IMR-90 (cell line): ENCODE measurements at regions not wholly inside any gene's neighbourhood (a gene's known extent, or its start where the extent isn't known, plus 50 kb on each side); places are given as distances from the start of the nearest gene placed in this dataset.

ENCODE experiments used
- ATAC-seq: fragments of 200-7000 bp; cut with Tn5 transposase; 2 replicates; pipeline ENCODE4 v1.9.1; 2020; ENCODE audit warnings: low read depth, mild to moderate bottlenecking, moderate library complexity
- BruUV-seq: library from RNA; stranded (reverse); fragments of 400-500 nt; replicated peaks from 2 replicates; lab custom pipeline; 2021; lab: Mats Ljungman, UMichigan
- CTCF ChIA-PET: fragments of 300-600 bp; formaldehyde crosslinking; extraction: SDS; loops from one replicate; lab custom pipeline; 2021; ENCODE audit warnings: antibody characterized with exemption; lab: Yijun Ruan, JAX
- POLR2A ChIA-PET: fragments of 300-600 bp; sonication (Branson Sonifier 250); formaldehyde crosslinking; loops from one replicate; lab custom pipeline; 2022; ENCODE audit warnings: antibody characterized with exemption; ENCODE audit not compliant: unreplicated experiment; lab: Charles Lee
- DNase-seq: peaks from one replicate; pipeline ENCODE4 v3.0.0; 2013
- H2AFZ ChIP-seq: replicated peaks from 2 replicates; pipeline ENCODE3; 2013; ENCODE audit warnings: low read length, mild to moderate bottlenecking; ENCODE audit not compliant: poor library complexity
- H2AK5ac ChIP-seq: 2 replicates; pipeline ENCODE4 v1.6.1; 2013; ENCODE audit warnings: low read depth, low read length, inconsistent platforms
- H2AK9ac ChIP-seq: replicated peaks from 2 replicates; pipeline ENCODE3; 2013; ENCODE audit warnings: mild to moderate bottlenecking, low read depth, low read length, moderate library complexity; ENCODE audit not compliant: poor library complexity
- H2BK120ac ChIP-seq: 2 replicates; pipeline ENCODE4 v1.6.1; 2013; ENCODE audit warnings: low read depth, low read length, inconsistent platforms
- H2BK15ac ChIP-seq: 3 replicates; pipeline ENCODE4 v1.6.1; 2013; ENCODE audit warnings: low read depth, low read length, inconsistent platforms
- H2BK20ac ChIP-seq: 2 replicates; pipeline ENCODE4 v1.6.1; 2013; ENCODE audit warnings: low read depth, mild to moderate bottlenecking, inconsistent platforms, low read length, moderate library complexity
- H2BK5ac ChIP-seq: 2 replicates; pipeline ENCODE4 v1.6.1; 2013; ENCODE audit warnings: mild to moderate bottlenecking, low read depth, low read length, inconsistent platforms; ENCODE audit not compliant: poor library complexity, severe bottlenecking
- H3K14ac ChIP-seq: replicated peaks from 2 replicates; pipeline ENCODE4 v1.6.1; 2013; ENCODE audit warnings: low read depth, low read length, inconsistent platforms
- H3K18ac ChIP-seq: 2 replicates; pipeline ENCODE4 v1.6.1; 2013; ENCODE audit warnings: low read depth, low read length, control low read depth
- H3K23ac ChIP-seq: 2 replicates; pipeline ENCODE4 v1.6.1; 2013; ENCODE audit warnings: low read depth, low read length, inconsistent platforms
- H3K27ac ChIP-seq: 2 replicates; pipeline ENCODE4 v1.5.1; 2013; ENCODE audit warnings: mild to moderate bottlenecking, control low read depth, low read length; ENCODE audit not compliant: insufficient read depth
- H3K27me3 ChIP-seq: 2 replicates; pipeline ENCODE4 v1.6.1; 2013; ENCODE audit warnings: low read length; ENCODE audit not compliant: control insufficient read depth, insufficient read depth
- H3K36me3 ChIP-seq: 2 replicates; pipeline ENCODE4 v1.6.1; 2013; ENCODE audit warnings: low read length, mixed read lengths; ENCODE audit not compliant: control insufficient read depth, insufficient read depth
- H3K4ac ChIP-seq: 2 replicates; pipeline ENCODE4 v1.6.1; 2013; ENCODE audit warnings: low read depth, low read length, inconsistent platforms
- H3K4me1 ChIP-seq: 2 replicates; pipeline ENCODE4 v1.6.1; 2013; ENCODE audit warnings: low read length, mixed read lengths; ENCODE audit not compliant: control insufficient read depth, insufficient read depth
- H3K4me2 ChIP-seq: 2 replicates; pipeline ENCODE4 v1.6.1; 2013; ENCODE audit warnings: low read depth, mild to moderate bottlenecking, control low read depth, low read length, moderate library complexity
- H3K4me3 ChIP-seq: 2 replicates; pipeline ENCODE4 v1.5.1; 2013; ENCODE audit warnings: low read depth, mild to moderate bottlenecking, control low read depth, low read length, moderate library complexity; ENCODE audit not compliant: insufficient read depth
- H3K56ac ChIP-seq: 2 replicates; pipeline ENCODE4 v1.6.1; 2013; ENCODE audit warnings: low read length, inconsistent platforms; ENCODE audit not compliant: insufficient read depth; ENCODE audit errors: extremely low read depth
- H3K79me1 ChIP-seq, 2 experiments: 2 replicates each; pipeline ENCODE4 v1.6.1; 2013; ENCODE audit warnings: low read length in 2 of 2, inconsistent platforms in 1 of 2, low read depth in 1 of 2
- H3K9ac ChIP-seq: 2 replicates; pipeline ENCODE4 v1.6.1; 2013; ENCODE audit warnings: low read depth, low read length, control low read depth
- H3K9me1 ChIP-seq: 2 replicates; pipeline ENCODE4 v1.6.1; 2013; ENCODE audit warnings: low read length, inconsistent platforms; ENCODE audit not compliant: insufficient read depth
- H3K9me3 ChIP-seq: 2 replicates; pipeline ENCODE4 v1.6.1; 2013; ENCODE audit warnings: low read length; ENCODE audit not compliant: control insufficient read depth, insufficient read depth
- H4K20me1 ChIP-seq: 2 replicates; pipeline ENCODE4 v1.6.1; 2013; ENCODE audit warnings: low read length, inconsistent platforms; ENCODE audit not compliant: insufficient read depth
- H4K5ac ChIP-seq: 2 replicates; pipeline ENCODE4 v1.6.1; 2013; ENCODE audit warnings: mild to moderate bottlenecking, low read depth, low read length, control low read depth
- H4K8ac ChIP-seq, 2 experiments: 2 replicates each; pipeline ENCODE4 v1.6.1; 2013; ENCODE audit warnings: low read depth in 2 of 2, low read length in 2 of 2, control low read depth in 1 of 2, inconsistent platforms in 1 of 2
- H4K91ac ChIP-seq: 2 replicates; pipeline ENCODE4 v1.6.1; 2013; ENCODE audit warnings: low read depth, low read length, inconsistent platforms; ENCODE audit not compliant: insufficient read depth
- POLR2A ChIP-seq: IDR thresholded peaks from 2 replicates; pipeline ENCODE4 v1.6.1; 2012; ENCODE audit warnings: mild to moderate bottlenecking, low read depth, low read length
- WGBS, 2 experiments: methylation state at CpG; one replicate each; pipeline versions ENCODE4 v1.1.5 to v1.1.7; 2013; ENCODE audit warnings: missing lambda C conversion rate in 2 of 2; ENCODE audit not compliant: insufficient read length in 1 of 2; ENCODE audit errors: extremely low coverage in 2 of 2; 5-methylcytosine and 5-hydroxymethylcytosine counted together
- dilution Hi-C: fragments of 300-500 bp; cut with HindIII; formaldehyde crosslinking; loops from one replicate; pipeline ENCODE4 v1.14.3; 2018; ENCODE audit warnings: low sequenced_read_pairs; ENCODE audit not compliant: unreplicated experiment
- in situ Hi-C: fragments of 300-500 bp; cut with MboI; formaldehyde crosslinking; loops from 3 replicates; pipeline ENCODE4 v1.14.3; 2019; ENCODE audit warnings: low sequenced_read_pairs, inconsistent platforms, mixed read lengths
- intact Hi-C: fragments of 100-400 bp; cut with micrococcal nuclease; formaldehyde crosslinking; loops from 2 replicates; pipeline ENCODE4 v1.10.0; 2022

- Histone ChIP-seq H3K79me1 (no peaks in the 10 kb centered on the region), H2BK15ac (no peak overlapping the region), H2BK20ac (no peak overlapping the region), H3K27ac (no peak overlapping the region), H4K20me1 (no peaks in the 10 kb centered on the region), H4K8ac (no peak overlapping the region), H4K91ac (no peak overlapping the region), H3K4me2 (no peak overlapping the region), H3K18ac (no peak overlapping the region), H3K56ac (no peak overlapping the region), H2AFZ (no peak overlapping the region), H3K27me3 (no peaks in the 10 kb centered on the region), H2AK9ac (no peak overlapping the region), H3K9me3 (no peaks in the 10 kb centered on the region), H2AK5ac (no peak overlapping the region), H2BK120ac (no peak overlapping the region), H3K14ac (no peak overlapping the region), H3K36me3 (no peaks in the 10 kb centered on the region), H3K4me3 (no peak overlapping the region), H3K9ac (no peak overlapping the region), H3K23ac (no peak overlapping the region), H3K9me1 (no peaks in the 10 kb centered on the region), H3K4me1 (no peaks in the 10 kb centered on the region), H2BK5ac (no peak overlapping the region), H3K4ac (no peak overlapping the region), H4K5ac (no peak overlapping the region)
- intact Hi-C loops (no loop called here), dilution Hi-C loops (no loop called here), in situ Hi-C loops (no loop called here)
- no peak for ATAC-seq
- WGBS, 2 experiments, result no CpG with 5 or more reads among the region's 2 CpGs
- ChIA-PET POLR2A (no interaction called here), CTCF (no interaction called here)
- no peak for TF ChIP-seq POLR2A
- no TSS peak for BruUV-seq
- no peak for DNase-seq
Measured at GRCh38 chr2:40803900-40804299, 352.0 kb upstream of the SLC8A1 start.
